ENCODE measurements at regions not wholly inside any gene's neighbourhood (a gene's known extent, or its start where the extent isn't known, plus 50 kb on each side); places are given as distances from the start of the nearest gene placed in this dataset.

- Histone ChIP-seq H2BK20ac (ENCODE audit: low read length) (no peak overlapping the region), H3K79me2 (ENCODE audit: control insufficient read depth in 1 of 2, insufficient read depth in 2 of 2, low read length in 2 of 2) (no peaks in the 10 kb centered on the region), H3K27ac (ENCODE audit: low read depth, low read length) (no peak overlapping the region), H3K14ac (ENCODE audit: insufficient read length) (no peak overlapping the region), H3K56ac (replicated peaks; ENCODE audit: insufficient read length, low read depth, low read length) (no peak overlapping the region), H4K20me1 (replicated peaks in 1 of 2; ENCODE audit: control insufficient read depth in 1 of 2, insufficient read depth in 2 of 2, low read length in 2 of 2) (no peaks in the 10 kb centered on the region), H3K23me2 (ENCODE audit: low read depth, low read length) (no peaks in the 10 kb centered on the region), H3K36me3 (ENCODE audit: control insufficient read depth in 2 of 4, insufficient read depth in 4 of 4, low read length in 3 of 4) (peaks cover 0 to 4% (median 0%) of the 10 kb centered on the region in 4 experiments; a peak in 1 of 8 replicates), H3K9ac (replicated peaks in 1 of 4; ENCODE audit: extremely low read depth in 1 of 4, low read depth in 3 of 4, low read length in 3 of 4) (no peak overlapping the region), H3K4me2 (ENCODE audit: insufficient read depth in 1 of 2, low read depth in 2 of 2, low read length in 2 of 2) (no peak overlapping the region), H2BK15ac (ENCODE audit: low read length) (no peak overlapping the region; the same call in 1 of the 2 replicates), H2BK120ac (replicated peaks; ENCODE audit: low read depth, low read length) (no peak overlapping the region), H3K9me3 (ENCODE audit: insufficient read depth in 2 of 2, low read depth in 1 of 2, low read length in 1 of 2) (peaks cover 0 to 8% of the 10 kb centered on the region in 2 experiments; a peak in 1 of 4 replicates), H3K23ac (ENCODE audit: insufficient read length) (no peak overlapping the region), H4K8ac (ENCODE audit: extremely low read depth, insufficient read depth, low read length) (no peak overlapping the region), H2AFZ (ENCODE audit: low read length) (no peak overlapping the region), H4K5ac (ENCODE audit: insufficient read length, low read depth, low read length) (no peak overlapping the region), H2AK5ac (ENCODE audit: low read depth, low read length) (no peak overlapping the region), H4K91ac (replicated peaks; ENCODE audit: insufficient read length, low read length) (no peak overlapping the region), H3K79me1 (ENCODE audit: low read depth, low read length) (no peaks in the 10 kb centered on the region), H3K18ac (ENCODE audit: extremely low read depth, low read length) (no peak overlapping the region), H3K4me1 (replicated peaks in 1 of 4; ENCODE audit: control insufficient read depth in 3 of 4, insufficient read depth in 4 of 4, low read length in 3 of 4) (peaks cover 3 to 5% (median 3%) of the 10 kb centered on the region in 4 experiments; a peak in 4 of 7 replicates), H3K4me3 (ENCODE audit: extremely low read depth in 1 of 4, insufficient read depth in 2 of 4, low read depth in 3 of 4, low read length in 4 of 4) (no peak overlapping the region), H3K4ac (replicated peaks; ENCODE audit: insufficient read length, low read depth, low read length) (no peak overlapping the region), H2BK12ac (ENCODE audit: low read depth, low read length) (no peak overlapping the region), H3K27me3 (replicated peaks in 1 of 4; ENCODE audit: control insufficient read depth in 3 of 4, extremely low read depth in 1 of 4, insufficient read depth in 3 of 4, low read length in 3 of 4) (no peaks in the 10 kb centered on the region), H2BK5ac (ENCODE audit: low read depth, low read length) (no peak overlapping the region)
- DNase-seq (ENCODE audit: low read depth in 1 of 2, low spot score in 2 of 2) (no peak), FAIRE-seq (no peak)
- ChIA-PET POLR2A (ENCODE audit: partially characterized antibody) (no interaction called here), CTCF (ENCODE audit: partially characterized antibody) (no interaction called here)
- WGBS, 2 experiments (ENCODE audit: extremely low coverage in 1 of 2, insufficient coverage in 1 of 2, insufficient read length in 1 of 2, insufficient replicate concordance in 2 of 2, low coverage in 1 of 2, low lambda C conversion rate in 2 of 2, missing lambda C conversion rate in 1 of 2): 89% methylated on average over 6 of the region's 6 CpGs; no CpG with 5 or more reads in 1 of the 2 experiments
- TF ChIP-seq RFX5 (IDR thresholded peaks at IDR 0.05; ENCODE audit: borderline replicate concordance, low read depth, low read length): no peak
- TF ChIP-seq CTBP2 (IDR thresholded peaks at IDR 0.05; ENCODE audit: borderline replicate concordance, insufficient read depth, insufficient read length, low read length): no peak
- TF ChIP-seq SIN3A (conservative IDR thresholded peaks at IDR 0.05 in 1 of 2, IDR thresholded peaks at IDR 0.05 in 1 of 2; ENCODE audit: low read depth in 1 of 2, low read length in 2 of 2): no peak
- no peak for TF ChIP-seq EGR1 (IDR thresholded peaks at IDR 0.05; ENCODE audit: borderline replicate concordance, low read depth, low read length)
- no peak for TF ChIP-seq ATF3 (IDR thresholded peaks at IDR 0.05; ENCODE audit: insufficient read depth, low read depth, low read length)
- no peak for TF ChIP-seq CBX8 (IDR thresholded peaks at IDR 0.05; ENCODE audit: borderline replicate concordance, low read depth, low read length)
These were observed 73.5 kb upstream of the DHRSX start for GRCh38 chrX:2574271-2574670.
